PC-9 (cell line): ENCODE measurements at regions not wholly inside any gene's neighbourhood (a gene's known extent, or its start where the extent isn't known, plus 50 kb on each side); places are given as distances from the start of the nearest gene placed in this dataset.
A peak's percentile ranks its signal among the peaks of the same experiment; 100 is the strongest.

Experiments
- BruUV-seq: library from RNA; stranded (reverse); fragments of 400-500 nt; replicated peaks from 2 replicates; lab custom pipeline; 2021; lab: Mats Ljungman, UMichigan
- CTCF ChIA-PET: fragments of 300-600 bp; sonication (Branson Sonifier 250); formaldehyde crosslinking; loops from one replicate; lab custom pipeline; 2022; ENCODE audit warnings: antibody characterized with exemption; lab: Charles Lee
- POLR2A ChIA-PET: fragments of 300-600 bp; sonication (Branson Sonifier 250); formaldehyde crosslinking; loops from one replicate; lab custom pipeline; 2022; ENCODE audit warnings: antibody characterized with exemption; ENCODE audit not compliant: unreplicated experiment; lab: Charles Lee
- DNase-seq, 2 experiments: peaks; one replicate each; pipeline versions ENCODE4 v3.0.0 to v3.0.0-alpha.2; 2015 to 2022; ENCODE audit warnings: mixed read lengths in 1 of 2
- H2AFZ ChIP-seq: fragments of 200-600 bp; sonication (generic); 2 replicates; pipeline ENCODE4 v1.8.1; 2017; ENCODE audit warnings: antibody characterized with exemption
- H3F3A ChIP-seq: fragments of 200-600 bp; sonication (generic); 2 replicates; pipeline ENCODE4 v1.8.1; 2017; ENCODE audit warnings: antibody characterized with exemption, mild to moderate bottlenecking, low read depth; ENCODE audit not compliant: insufficient read depth
- H3K27ac ChIP-seq: fragments of 200-600 bp; sonication (generic); 2 replicates; pipeline ENCODE4 v1.6.1; 2016; ENCODE audit warnings: mixed run types
- H3K27me3 ChIP-seq: fragments of 200-600 bp; sonication (generic); 2 replicates; pipeline ENCODE4 v1.6.1; 2016; ENCODE audit warnings: low read depth, mixed run types; ENCODE audit not compliant: insufficient read depth
- H3K36me3 ChIP-seq: fragments of 200-600 bp; sonication (generic); 2 replicates; pipeline ENCODE4 v1.6.1; 2016; ENCODE audit warnings: low read depth, mixed run types
- H3K4me1 ChIP-seq: fragments of 200-600 bp; sonication (generic); replicated peaks from 2 replicates; pipeline ENCODE4 v1.6.1; 2016; ENCODE audit warnings: mixed run types; ENCODE audit not compliant: insufficient read depth
- H3K4me2 ChIP-seq: fragments of 200-600 bp; sonication (generic); 2 replicates; pipeline ENCODE4 v1.6.1; 2017; ENCODE audit warnings: mixed run types
- H3K4me3 ChIP-seq: fragments of 200-600 bp; sonication (generic); 2 replicates; pipeline ENCODE4 v1.6.1; 2016; ENCODE audit warnings: mixed run types
- H3K79me2 ChIP-seq: fragments of 200-600 bp; sonication (generic); 2 replicates; pipeline ENCODE4 v1.6.1; 2017; ENCODE audit warnings: low read depth, mixed run types
- H3K9me2 ChIP-seq: fragments of 200-600 bp; sonication (generic); 2 replicates; pipeline ENCODE4 v1.8.1; 2017; ENCODE audit warnings: mild to moderate bottlenecking; ENCODE audit not compliant: insufficient read depth
- H3K9me3 ChIP-seq: fragments of 200-600 bp; sonication (generic); 2 replicates; pipeline ENCODE4 v1.8.1; 2016; ENCODE audit warnings: low read depth; ENCODE audit not compliant: insufficient read depth
- H4K20me1 ChIP-seq: fragments of 200-600 bp; sonication (generic); 2 replicates; pipeline ENCODE4 v1.8.1; 2017; ENCODE audit not compliant: insufficient read depth
- EZH2 ChIP-seq: fragments of 200-600 bp; sonication (generic); IDR thresholded peaks from 2 replicates; pipeline ENCODE4 v1.8.0; 2017; ENCODE audit warnings: antibody characterized with exemption, low read depth
- intact Hi-C: fragments of 100-400 bp; cut with micrococcal nuclease; formaldehyde crosslinking; loops from one replicate; pipeline ENCODE4 v1.10.0; 2022; ENCODE audit not compliant: unreplicated experiment
- TF ChIP-seq, protein P1 (sequence below): fragments of 200-600 bp; sonication (generic); conservative IDR thresholded peaks from 2 replicates; pipeline ENCODE4 v1.6.1; 2017; ENCODE audit warnings: mixed run types, antibody characterized with exemption, mild to moderate bottlenecking, moderate library complexity

DNA sequence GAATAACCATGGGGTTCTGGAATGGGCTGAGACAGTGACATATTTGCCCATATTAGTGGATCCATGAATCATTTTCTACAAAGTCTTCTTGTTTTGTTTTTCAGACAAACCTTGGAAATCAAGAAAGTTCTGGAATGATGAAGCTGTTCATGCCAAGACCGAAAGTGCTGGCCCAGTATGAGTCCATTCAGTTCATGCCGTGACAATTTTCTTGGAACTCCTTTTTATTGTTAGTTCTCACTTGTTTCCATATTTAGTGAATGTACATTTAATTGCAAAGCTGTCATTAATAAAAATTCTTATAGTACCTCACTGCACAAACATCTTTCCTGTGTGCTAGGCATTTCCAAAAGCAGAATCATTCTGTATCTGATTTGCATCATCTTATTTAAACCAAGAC is 100.6 kb upstream of the KCNJ15 start:
- BruUV-seq = no TSS peak
- Histone ChIP-seq H3K79me2 (no peaks in the 10 kb centered on the region), H3K4me1 (no peaks in the 10 kb centered on the region), H3F3A (no peaks in the 10 kb centered on the region), H2AFZ (no peak overlapping the region), H4K20me1 (no peaks in the 10 kb centered on the region), H3K9me3 (no peaks in the 10 kb centered on the region), H3K4me3 (no peak overlapping the region), H3K27ac (no peak overlapping the region), H3K36me3 (no peaks in the 10 kb centered on the region), H3K9me2 (no peaks in the 10 kb centered on the region), H3K4me2 (no peak overlapping the region), H3K27me3 (peaks cover 4% of the 10 kb centered on the region; the same call in 1 of the 2 replicates)
- CTCF ChIA-PET = no interaction called here
- no peak for DNase-seq
- POLR2A ChIA-PET = no interaction called here
- intact Hi-C loops = no loop called here
- TF ChIP-seq EZH2 = no peak
- TF ChIP-seq, protein P1, sequence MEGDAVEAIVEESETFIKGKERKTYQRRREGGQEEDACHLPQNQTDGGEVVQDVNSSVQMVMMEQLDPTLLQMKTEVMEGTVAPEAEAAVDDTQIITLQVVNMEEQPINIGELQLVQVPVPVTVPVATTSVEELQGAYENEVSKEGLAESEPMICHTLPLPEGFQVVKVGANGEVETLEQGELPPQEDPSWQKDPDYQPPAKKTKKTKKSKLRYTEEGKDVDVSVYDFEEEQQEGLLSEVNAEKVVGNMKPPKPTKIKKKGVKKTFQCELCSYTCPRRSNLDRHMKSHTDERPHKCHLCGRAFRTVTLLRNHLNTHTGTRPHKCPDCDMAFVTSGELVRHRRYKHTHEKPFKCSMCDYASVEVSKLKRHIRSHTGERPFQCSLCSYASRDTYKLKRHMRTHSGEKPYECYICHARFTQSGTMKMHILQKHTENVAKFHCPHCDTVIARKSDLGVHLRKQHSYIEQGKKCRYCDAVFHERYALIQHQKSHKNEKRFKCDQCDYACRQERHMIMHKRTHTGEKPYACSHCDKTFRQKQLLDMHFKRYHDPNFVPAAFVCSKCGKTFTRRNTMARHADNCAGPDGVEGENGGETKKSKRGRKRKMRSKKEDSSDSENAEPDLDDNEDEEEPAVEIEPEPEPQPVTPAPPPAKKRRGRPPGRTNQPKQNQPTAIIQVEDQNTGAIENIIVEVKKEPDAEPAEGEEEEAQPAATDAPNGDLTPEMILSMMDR = no peak

- POLR2A ChIA-PET = no interaction called here
- Histone ChIP-seq H3K27ac (no peak overlapping the region), H4K20me1 (no peaks in the 10 kb centered on the region), H3K4me3 (no peak overlapping the region), H3K9me2 (no peaks in the 10 kb centered on the region), H2AFZ (no peak overlapping the region), H3K4me1 (no peaks in the 10 kb centered on the region), H3F3A (no peaks in the 10 kb centered on the region), H3K9me3 (no peaks in the 10 kb centered on the region), H3K27me3 (no peaks in the 10 kb centered on the region; the same call in 1 of the 2 replicates), H3K36me3 (no peaks in the 10 kb centered on the region), H3K79me2 (no peaks in the 10 kb centered on the region), H3K4me2 (no peak overlapping the region)
- no peak for TF ChIP-seq EZH2
- TF ChIP-seq, protein P1 = peak; percentile 72
- CTCF ChIA-PET = no interaction called here
- intact Hi-C loops = loop anchor here (1.0 kb wide), 2 partner anchors 193 to 197 kb away; no protein-coding TSS in a partner anchor
- peak in 1 of 2 experiments; percentile 21 for DNase-seq
- BruUV-seq = no TSS peak
Measured at GRCh38 chr21:38159355-38159754, 97.4 kb upstream of the KCNJ15 start.

GRCh38 chr21:38165466-38166172 is 91.2 kb upstream of the KCNJ15 start:
- Histone ChIP-seq H3K27ac (no peak overlapping the region), H3K4me2 (no peak overlapping the region), H3K27me3 (peaks cover 11% of the 10 kb centered on the region; the same call in 1 of the 2 replicates), H3K4me3 (no peak overlapping the region), H3K79me2 (no peaks in the 10 kb centered on the region), H3K9me2 (no peaks in the 10 kb centered on the region), H3F3A (no peaks in the 10 kb centered on the region), H3K9me3 (no peaks in the 10 kb centered on the region), H3K36me3 (no peaks in the 10 kb centered on the region), H4K20me1 (no peaks in the 10 kb centered on the region), H3K4me1 (no peaks in the 10 kb centered on the region), H2AFZ (no peak overlapping the region)
- intact Hi-C loops = no loop called here
- ChIA-PET CTCF (no interaction called here), POLR2A (no interaction called here)
- no peak for DNase-seq
- TF ChIP-seq, protein P1 = no peak
- no peak for TF ChIP-seq EZH2
- BruUV-seq = no TSS peak
